NK-92 treated with Interleukin-12 subunit alpha and Interleukin-12 subunit beta, amount 100 ng/mL, for 24 hours (cell line): ENCODE measurements at regions not wholly inside any gene's neighbourhood (a gene's known extent, or its start where the extent isn't known, plus 50 kb on each side); places are given as distances from the start of the nearest gene placed in this dataset.

Experiments
- DNase-seq: peaks from one replicate; lab custom pipeline; 2025; lab: John Stamatoyannopoulos, UW

DNA sequence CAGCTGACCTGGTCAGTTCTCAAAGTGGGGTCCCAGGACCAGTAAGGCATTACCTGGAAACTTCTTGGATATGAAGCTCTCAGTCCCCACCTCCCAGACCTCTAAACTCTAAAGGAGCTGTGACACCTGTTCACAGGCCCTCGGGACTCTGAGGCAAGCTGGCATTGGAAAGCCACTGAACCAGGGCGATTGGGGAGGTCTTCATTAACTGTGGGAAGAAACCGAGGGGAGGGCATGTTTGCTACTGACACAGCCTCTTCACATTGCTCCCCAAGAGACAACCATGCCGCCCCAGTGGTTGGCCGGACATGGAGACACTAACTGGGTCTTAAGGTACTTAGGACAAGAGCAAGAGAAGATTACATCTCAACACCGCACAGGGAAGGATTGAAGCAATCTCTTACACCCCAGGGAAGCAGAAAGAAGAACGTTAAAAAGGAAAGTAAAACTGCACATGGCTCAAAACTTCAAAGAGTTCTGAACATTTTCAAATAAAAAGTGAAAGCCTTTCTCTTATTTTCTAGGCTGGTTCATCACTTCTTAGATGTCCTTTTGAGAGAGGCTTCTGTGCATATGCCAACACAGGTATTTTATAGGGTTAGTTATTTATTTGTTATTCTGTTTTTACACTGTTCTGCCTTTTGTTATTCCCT is 210.0 kb upstream of the CST7 start:
- no peak for DNase-seq

- DNase-seq, result no peak
Measured at GRCh38 chr20:24739746-24740145, 209.3 kb upstream of the CST7 start.

DNA sequence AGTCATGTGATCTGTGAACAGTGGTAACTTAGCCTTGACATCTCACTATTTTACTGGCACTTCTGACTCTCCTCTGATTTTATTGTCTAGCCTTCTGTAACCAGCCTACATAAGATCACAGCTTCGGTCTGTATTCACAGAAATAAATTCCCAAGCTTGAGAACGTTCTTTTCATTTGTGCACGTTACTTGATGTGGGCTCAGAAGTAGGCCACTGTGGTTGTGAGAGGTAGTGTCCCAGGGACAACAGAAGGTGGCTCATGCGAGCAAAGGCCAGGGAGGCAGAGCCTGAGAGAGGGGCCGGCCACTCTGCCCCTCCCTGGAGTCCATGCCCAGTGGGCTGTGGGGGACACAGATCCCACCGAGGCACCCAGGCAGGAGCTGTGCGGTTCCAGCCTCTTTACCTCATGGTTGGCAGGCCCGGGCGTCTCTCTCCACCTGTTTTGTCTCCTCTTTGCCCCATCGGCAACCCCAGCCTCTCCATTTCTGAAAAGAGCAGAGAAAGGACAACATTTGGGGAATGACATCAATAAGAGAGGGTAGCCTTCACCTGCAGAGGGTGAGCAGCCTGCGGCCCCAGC is 207.5 kb upstream of the CST7 start:
- DNase-seq, result no peak

DNA sequence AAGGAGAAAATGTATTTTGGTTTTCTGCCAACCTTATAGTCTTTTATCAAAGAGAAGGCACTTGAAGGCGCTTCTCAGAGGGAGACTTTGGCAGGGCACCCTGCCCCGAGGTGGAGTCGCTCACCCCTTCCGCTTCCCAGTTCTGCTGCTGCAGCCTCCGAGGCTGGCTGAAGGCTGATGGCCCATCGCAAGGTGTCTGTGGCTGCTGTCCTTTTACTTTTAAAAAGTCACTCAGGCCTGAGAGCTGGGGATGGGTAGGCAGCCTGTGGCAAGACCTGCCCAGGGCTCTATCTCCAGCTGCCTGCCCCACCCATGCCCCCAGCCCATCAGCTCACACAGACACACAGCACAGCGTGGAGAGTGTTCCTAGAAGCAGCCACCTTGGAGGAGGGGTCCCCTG is 206.6 kb upstream of the CST7 start:
- no peak for DNase-seq

DNA sequence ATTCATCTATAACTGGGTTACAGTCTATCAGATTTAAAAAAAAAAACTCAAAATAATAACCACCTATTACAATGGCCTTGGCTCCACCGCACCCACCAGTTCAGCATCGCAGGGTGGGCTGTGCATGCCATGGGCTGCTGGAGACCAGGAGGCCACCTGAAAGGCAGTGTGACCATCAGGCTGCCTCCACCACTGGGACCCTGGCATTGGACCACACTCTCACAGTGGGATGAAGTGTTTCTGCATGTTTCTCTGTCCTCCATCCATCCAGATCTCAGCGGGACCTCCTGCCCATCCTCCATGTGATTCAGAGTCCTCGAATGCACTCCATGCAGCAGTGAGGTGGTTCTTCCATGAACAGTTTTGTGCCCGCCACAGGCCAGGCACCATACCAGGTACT is 206.1 kb upstream of the CST7 start:
- no peak for DNase-seq

GRCh38 chr20:24743641-24744040 is 205.4 kb upstream of the CST7 start:
- DNase-seq, result no peak

DNA sequence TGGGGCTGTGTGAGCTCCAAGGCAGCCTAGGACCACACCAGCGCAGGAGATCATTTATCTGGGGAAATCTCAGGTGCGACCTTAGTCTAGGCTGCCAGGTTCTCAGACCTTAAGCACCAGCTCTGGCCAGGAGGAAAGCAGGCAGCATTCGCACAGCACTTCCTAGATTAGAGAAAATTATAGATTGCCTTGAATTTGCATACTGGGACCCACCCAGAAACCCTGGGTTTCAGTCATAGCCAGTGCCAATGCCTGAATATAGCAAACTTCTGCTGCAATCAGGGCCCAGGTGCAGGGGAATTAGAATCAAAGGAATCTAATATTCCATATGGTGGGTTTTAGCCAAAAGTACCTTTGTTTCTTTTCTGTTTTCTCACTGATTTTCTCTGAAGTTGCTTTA is 204.3 kb upstream of the CST7 start:
- DNase-seq, result no peak

GRCh38 chr20:24745206-24745605 is 203.9 kb upstream of the CST7 start:
- DNase-seq, result no peak

DNA sequence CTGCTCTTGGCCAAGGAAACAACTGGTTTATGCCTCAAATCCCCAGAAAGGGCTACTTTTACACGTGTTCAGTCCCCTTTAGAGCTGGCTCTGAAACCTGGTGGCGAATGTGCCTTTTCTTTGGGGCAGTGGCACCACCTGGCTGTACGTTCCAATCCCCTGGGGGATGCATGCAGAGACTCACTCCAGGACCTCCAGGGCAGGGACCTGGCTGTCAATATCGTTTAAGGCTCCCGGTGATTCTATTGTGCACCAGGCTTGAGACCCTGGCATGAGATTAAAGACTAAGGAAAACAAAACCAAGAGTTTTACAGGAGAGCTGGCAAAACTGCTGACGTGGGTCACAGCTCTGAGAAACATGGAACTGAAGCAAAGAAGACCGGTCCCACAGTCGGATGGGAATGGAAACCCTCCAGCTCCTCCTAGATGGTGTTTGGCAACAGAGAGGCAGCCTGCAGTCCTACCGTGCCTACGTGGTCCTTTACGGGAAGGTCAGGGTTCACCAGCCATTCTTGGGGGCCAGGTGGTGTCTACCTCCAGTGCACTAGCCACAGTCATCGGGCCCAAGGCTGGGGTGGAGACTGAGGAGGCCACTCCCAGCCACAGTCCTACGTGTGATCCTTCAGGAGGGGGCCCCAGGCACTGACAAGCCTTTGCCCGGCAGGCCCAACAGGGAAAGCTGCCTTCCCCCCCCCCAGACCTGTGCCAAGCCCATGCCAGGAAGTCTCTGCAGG is 203.3 kb upstream of the CST7 start:
- DNase-seq, result no peak

- DNase-seq, result no peak
Measured at GRCh38 chr20:24746351-24746685, 202.8 kb upstream of the CST7 start.

GRCh38 chr20:24747010-24747712 is 201.9 kb upstream of the CST7 start:
- DNase-seq, result no peak

DNA sequence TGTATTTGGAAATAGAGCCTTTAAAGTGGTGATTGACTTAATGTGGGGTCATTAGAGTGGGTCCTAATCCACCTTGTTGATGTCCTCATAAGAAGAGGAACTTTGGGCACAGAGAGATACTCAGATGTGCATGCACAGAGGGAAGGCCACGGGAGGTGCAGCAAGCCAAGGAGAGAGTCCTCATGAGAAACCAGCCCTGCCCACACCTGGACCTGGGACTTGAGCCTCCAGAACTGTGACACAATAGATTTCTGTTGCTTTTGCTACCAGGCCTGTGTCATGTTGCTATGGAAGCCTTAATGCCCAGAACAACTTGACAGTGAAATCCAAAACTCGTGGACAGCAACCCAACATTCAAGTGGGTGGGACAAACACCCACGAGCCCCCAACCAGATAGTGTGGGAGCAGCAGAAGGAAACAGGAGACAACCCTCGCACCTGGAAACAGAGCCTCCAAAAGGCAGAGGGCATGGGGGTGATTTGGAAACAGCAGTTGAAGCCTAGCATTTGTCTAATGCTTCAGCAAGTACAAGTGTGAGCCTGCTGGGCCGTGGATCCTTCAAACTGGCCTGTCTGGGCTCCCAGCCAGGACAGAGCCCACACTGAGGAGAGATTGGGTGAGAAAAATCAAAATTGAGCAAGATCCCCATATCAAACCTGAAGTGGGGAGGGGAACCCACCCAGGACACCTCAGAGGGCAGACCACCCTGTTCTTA is 201.0 kb upstream of the CST7 start:
- DNase-seq, result no peak

DNA sequence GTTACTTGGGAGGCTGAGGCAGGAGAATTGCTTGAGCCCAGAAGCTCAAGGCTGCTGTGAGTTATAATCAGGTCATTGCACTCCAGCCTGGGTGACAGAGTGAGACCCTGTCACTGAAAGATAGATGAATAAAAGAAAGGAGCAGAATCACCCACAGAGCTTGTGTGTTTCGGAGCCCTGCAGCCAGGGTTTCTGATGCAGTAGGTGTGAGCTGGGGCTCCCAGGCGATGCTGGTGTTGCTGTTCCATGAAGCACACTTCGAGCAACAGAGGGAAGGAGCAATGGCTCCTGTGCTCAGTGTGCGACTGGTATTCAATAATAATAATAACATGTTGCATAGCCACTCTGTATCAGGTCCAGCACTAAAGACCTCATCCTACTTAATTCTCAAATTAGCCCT is 197.5 kb upstream of the CST7 start:
- DNase-seq, result no peak

DNA sequence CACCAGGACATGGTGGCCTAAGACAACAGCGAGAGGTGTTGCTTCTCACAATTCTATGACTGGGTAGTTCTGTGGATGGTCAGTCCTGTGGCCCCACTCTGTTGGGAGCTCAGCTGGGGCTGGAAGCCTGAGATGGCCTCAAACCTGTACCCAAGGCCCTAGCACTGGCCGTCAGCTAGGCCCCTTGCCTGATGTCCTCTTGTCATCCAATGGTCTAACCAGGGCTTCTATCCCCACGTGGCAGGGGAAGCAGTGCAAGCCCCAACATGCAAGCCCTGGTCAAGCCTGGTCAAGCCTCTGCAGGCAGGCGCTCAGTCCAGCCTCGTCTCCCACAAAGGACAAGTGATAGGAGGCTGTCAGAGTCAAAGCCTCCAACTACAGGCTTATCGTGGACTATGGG is 196.5 kb upstream of the CST7 start:
- no peak for DNase-seq

DNA sequence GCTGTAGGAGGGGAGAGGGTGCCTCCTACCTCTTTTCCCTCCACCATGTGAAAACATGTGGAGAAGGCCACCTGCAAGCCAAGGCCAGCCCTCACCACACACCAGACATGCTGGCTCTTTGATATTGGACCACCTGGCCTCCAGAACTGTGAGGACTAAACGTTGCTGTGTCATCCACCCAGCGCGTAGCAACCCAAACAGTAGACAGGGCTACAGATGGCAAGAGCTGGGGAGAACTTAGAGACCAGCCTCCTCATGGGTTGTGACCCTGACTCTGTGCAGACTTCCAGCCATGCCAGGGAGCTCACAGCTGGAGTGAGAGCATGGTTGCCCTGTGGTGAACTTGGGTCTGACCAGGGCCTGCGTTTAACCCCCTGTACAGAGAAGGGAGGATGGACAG is 195.9 kb upstream of the CST7 start:
- DNase-seq, result no peak

DNA sequence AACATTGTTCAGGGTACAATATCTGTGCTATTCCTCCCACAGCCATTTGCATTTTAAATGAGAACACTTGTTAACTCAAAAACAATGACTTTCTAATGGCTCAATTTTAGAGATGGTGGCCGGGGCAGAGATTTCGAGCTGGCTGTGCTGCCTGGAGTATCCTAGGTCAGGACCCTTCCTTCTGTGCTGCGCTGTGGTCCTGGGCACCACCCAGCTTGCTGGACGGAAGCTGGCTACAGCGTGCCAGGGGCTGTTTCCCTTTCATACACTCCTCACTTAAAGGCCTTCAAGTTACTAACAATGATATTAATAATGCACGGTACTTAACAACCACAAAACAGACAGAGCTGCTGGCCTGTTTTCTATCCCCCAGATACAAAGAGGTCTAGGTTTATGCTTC is 194.4 kb upstream of the CST7 start:
- no peak for DNase-seq

DNA sequence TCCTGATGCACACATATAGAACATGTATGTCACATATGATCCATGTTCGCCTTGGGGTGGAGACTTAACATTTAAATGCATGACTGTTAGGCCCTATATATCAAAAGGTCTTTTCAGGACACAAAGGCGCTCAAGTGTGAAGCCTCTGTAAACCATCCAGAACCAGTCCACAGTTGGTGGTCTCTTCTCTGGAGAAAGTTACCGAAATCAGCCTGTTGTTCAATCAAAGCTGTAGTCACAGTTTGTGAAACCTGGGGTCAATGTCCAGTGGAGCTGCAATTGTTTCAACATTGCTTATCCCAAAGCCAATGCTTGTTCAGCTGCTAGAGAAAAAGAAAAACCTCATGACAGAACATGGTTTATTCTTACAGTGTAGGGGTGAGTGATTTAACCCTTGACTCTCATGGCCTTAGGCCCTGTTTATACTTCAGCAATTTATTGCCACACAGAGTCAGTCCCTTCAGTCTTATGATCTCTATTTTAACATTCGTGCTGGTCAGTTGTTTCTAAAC is 193.6 kb upstream of the CST7 start:
- no peak for DNase-seq

- no peak for DNase-seq
Measured at GRCh38 chr20:24756292-24757025, 192.6 kb upstream of the CST7 start.

GRCh38 chr20:24761220-24762065 is 187.6 kb upstream of the CST7 start:
- DNase-seq, result no peak

DNA sequence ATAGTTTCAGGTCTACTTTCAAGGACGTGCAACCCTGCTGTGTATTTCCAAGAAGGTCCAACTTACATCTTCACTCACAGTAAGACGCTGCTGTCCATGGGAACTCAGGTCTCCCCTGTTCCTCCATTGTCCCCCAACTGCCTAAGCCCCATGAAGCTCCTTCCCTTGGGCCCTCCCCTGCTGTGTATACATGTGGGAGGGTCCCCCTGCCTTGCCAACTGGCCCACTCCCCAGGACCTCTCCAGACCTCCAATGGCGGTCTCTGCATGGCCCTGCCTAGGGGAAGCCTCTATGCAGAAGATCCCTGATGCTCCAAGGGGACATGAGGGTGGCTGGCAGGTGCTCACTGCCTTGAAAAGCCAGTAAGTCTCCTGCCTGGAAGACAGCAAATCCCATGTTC is 186.7 kb upstream of the CST7 start:
- DNase-seq, result no peak
